MM.1S (cell line): ENCODE measurements at regions not wholly inside any gene's neighbourhood (a gene's known extent, or its start where the extent isn't known, plus 50 kb on each side); places are given as distances from the start of the nearest gene placed in this dataset.

Experiments
- EZH2 ChIP-seq: fragments of 300-600 bp; sonication (generic); optimal IDR thresholded peaks from 2 replicates; pipeline ENCODE3; 2017; ENCODE audit warnings: low read depth, mild to moderate bottlenecking, antibody characterized with exemption, low read length, mixed read lengths
- EZH2phosphoT487 ChIP-seq: fragments of 300-600 bp; sonication (generic); IDR thresholded peaks from 2 replicates; pipeline ENCODE4 v1.6.1; 2018; ENCODE audit warnings: antibody characterized with exemption, low read length

GRCh38 chr4:137762591-137762990 lies 230.3 kb upstream of the PCDH18 start:
- TF ChIP-seq EZH2 (no peak), EZH2phosphoT487 (no peak)
